Loucy (cell line): ENCODE measurements at regions not wholly inside any gene's neighbourhood (a gene's known extent, or its start where the extent isn't known, plus 50 kb on each side); places are given as distances from the start of the nearest gene placed in this dataset.
"Not testable (repeated sequence)": the region's sequence is repeated elsewhere in the genome, so short reads cannot be mapped to it uniquely, and the experiment has no call there.

Experiments used
- H2AFZ ChIP-seq: fragments of 200-600 bp; sonication (generic); 2 replicates; pipeline ENCODE4 v1.6.0; 2016; ENCODE audit warnings: antibody characterized with exemption, mild to moderate bottlenecking, low read length, moderate library complexity
- H3F3A ChIP-seq: fragments of 200-600 bp; 2 replicates; pipeline ENCODE4 v1.6.0; 2016; ENCODE audit warnings: antibody characterized with exemption, low read depth, mild to moderate bottlenecking
- H3K27me3 ChIP-seq: fragments of 200-600 bp; sonication (generic); 2 replicates; pipeline ENCODE4 v1.6.1; 2014; ENCODE audit warnings: low read length, mild to moderate bottlenecking; ENCODE audit not compliant: insufficient read depth, poor library complexity, severe bottlenecking
- H3K36me3 ChIP-seq: fragments of 200-600 bp; sonication (generic); 2 replicates; pipeline ENCODE4 v1.6.1; 2016; ENCODE audit warnings: low read length; ENCODE audit not compliant: insufficient read depth
- H3K4me1 ChIP-seq: fragments of 200-600 bp; sonication (generic); 2 replicates; pipeline ENCODE4 v1.5.1; 2014; ENCODE audit warnings: low read length, mild to moderate bottlenecking; ENCODE audit not compliant: insufficient read depth, poor library complexity, severe bottlenecking
- H3K4me2 ChIP-seq: fragments of 200-600 bp; sonication (generic); 2 replicates; pipeline ENCODE4 v1.6.0; 2014; ENCODE audit warnings: antibody characterized with exemption, low read length, low read depth, mild to moderate bottlenecking; ENCODE audit not compliant: poor library complexity, severe bottlenecking
- H3K4me3 ChIP-seq: fragments of 200-600 bp; sonication (generic); 2 replicates; pipeline ENCODE4 v1.5.1; 2014; ENCODE audit warnings: low read length, mild to moderate bottlenecking, mixed read lengths; ENCODE audit not compliant: poor library complexity, severe bottlenecking
- H3K79me2 ChIP-seq: fragments of 200-600 bp; sonication (generic); 2 replicates; pipeline ENCODE4 v1.6.1; 2014; ENCODE audit warnings: low read length; ENCODE audit not compliant: insufficient read depth
- H3K9ac ChIP-seq: fragments of 200-600 bp; sonication (generic); 2 replicates; pipeline ENCODE4 v1.6.0; 2014; ENCODE audit warnings: mild to moderate bottlenecking, low read depth, low read length, moderate library complexity; ENCODE audit not compliant: poor library complexity, severe bottlenecking
- H3K9me2 ChIP-seq: fragments of 200-600 bp; sonication (generic); replicated peaks from 2 replicates; pipeline ENCODE4 v1.6.1; 2016; ENCODE audit warnings: low read depth, low read length, mixed read lengths
- H3K9me3 ChIP-seq: fragments of 200-600 bp; sonication (generic); 2 replicates; pipeline ENCODE4 v1.6.1; 2014; ENCODE audit warnings: mild to moderate bottlenecking, antibody characterized with exemption, low read length, low read depth; ENCODE audit not compliant: insufficient read depth
- H4K20me1 ChIP-seq: fragments of 200-600 bp; sonication (generic); 2 replicates; pipeline ENCODE4 v1.6.0; 2014; ENCODE audit warnings: antibody characterized with exemption, low read length, mild to moderate bottlenecking; ENCODE audit not compliant: insufficient read depth, poor library complexity, severe bottlenecking
- CTCF ChIP-seq: fragments of 200-600 bp; sonication (generic); conservative IDR thresholded peaks from 2 replicates; pipeline ENCODE4 v1.5.1; 2014; ENCODE audit warnings: mild to moderate bottlenecking, antibody characterized with exemption, low read length
- EZH2phosphoT487 ChIP-seq: fragments of 200-600 bp; IDR thresholded peaks from 2 replicates; pipeline ENCODE4 v1.6.1; 2018; ENCODE audit warnings: antibody characterized with exemption, mild to moderate bottlenecking, moderate library complexity, borderline replicate concordance

DNA sequence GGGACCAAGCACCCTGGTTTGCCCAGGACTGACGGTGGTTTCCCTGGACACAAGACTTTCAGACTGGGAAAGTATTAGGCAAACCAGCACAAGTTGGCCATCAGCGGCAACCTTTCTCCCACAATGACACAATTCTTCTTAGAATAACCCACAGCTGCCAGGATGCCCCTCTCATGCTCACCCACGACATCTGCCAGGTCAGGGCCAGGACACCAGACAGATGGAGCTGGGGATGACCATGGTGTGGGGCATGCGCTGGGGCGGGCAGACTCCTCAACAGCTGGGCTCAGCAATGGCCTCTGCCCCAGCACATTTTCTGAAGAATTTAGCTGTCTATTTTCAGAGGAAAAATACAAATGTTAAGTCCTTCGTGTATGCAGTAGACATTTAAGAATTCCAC, 226.4 kb downstream of the FNDC1 start:
- Histone ChIP-seq H3K36me3 (no peaks in the 10 kb centered on the region), H2AFZ (no peak overlapping the region), H4K20me1 (no peaks in the 10 kb centered on the region), H3K9me3 (no peaks in the 10 kb centered on the region; the same call in 1 of the 2 replicates), H3K27me3 (no peaks in the 10 kb centered on the region), H3K9ac (no peak overlapping the region), H3K4me2 (no peak overlapping the region), H3K9me2 (no peaks in the 10 kb centered on the region), H3K4me1 (no peaks in the 10 kb centered on the region), H3K4me3 (no peak overlapping the region), H3F3A (no peaks in the 10 kb centered on the region), H3K79me2 (no peaks in the 10 kb centered on the region)
- TF ChIP-seq EZH2phosphoT487 = no peak
- TF ChIP-seq CTCF = no peak

DNA sequence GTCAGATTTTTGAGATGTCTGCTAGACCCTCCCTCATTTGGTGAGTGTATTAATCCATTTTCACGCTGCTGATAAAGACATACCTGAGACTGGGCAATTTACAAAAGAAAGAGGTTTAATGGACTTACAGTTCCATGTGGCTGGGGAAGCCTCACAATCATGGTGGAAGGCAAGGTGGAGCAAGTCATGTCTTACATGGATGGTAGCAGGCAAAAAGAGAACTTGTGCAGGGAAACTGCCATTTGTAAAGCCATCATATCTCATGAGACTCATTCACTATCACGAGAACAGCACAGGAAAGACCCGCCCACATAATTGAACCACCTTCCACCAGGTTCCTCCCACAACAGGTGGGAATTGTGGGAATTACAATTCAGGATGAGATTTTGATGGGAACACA, 223.5 kb downstream of the FNDC1 start:
- not testable (repeated sequence) for H3K9me3 ChIP-seq

GRCh38 chr6:159390381-159390780, 221.2 kb downstream of the FNDC1 start:
- Histone ChIP-seq H2AFZ (no peak overlapping the region), H3F3A (no peaks in the 10 kb centered on the region), H3K4me2 (no peak overlapping the region), H3K9ac (no peak overlapping the region), H3K9me2 (no peaks in the 10 kb centered on the region), H3K9me3 (no peaks in the 10 kb centered on the region; the same call in 1 of the 2 replicates), H3K4me3 (no peak overlapping the region), H4K20me1 (no peaks in the 10 kb centered on the region), H3K27me3 (no peaks in the 10 kb centered on the region), H3K4me1 (no peaks in the 10 kb centered on the region), H3K36me3 (no peaks in the 10 kb centered on the region), H3K79me2 (no peaks in the 10 kb centered on the region)
- no peak for TF ChIP-seq EZH2phosphoT487

More for the DNA sequence above, 223.5 kb downstream of the FNDC1 start:
- not testable (repeated sequence) for H2AFZ ChIP-seq, H3K36me3 ChIP-seq, H3F3A ChIP-seq, H3K79me2 ChIP-seq, H3K4me2 ChIP-seq, H3K4me1 ChIP-seq, H4K20me1 ChIP-seq, H3K9ac ChIP-seq, H3K9me2 ChIP-seq, H3K4me3 ChIP-seq, H3K27me3 ChIP-seq

DNA sequence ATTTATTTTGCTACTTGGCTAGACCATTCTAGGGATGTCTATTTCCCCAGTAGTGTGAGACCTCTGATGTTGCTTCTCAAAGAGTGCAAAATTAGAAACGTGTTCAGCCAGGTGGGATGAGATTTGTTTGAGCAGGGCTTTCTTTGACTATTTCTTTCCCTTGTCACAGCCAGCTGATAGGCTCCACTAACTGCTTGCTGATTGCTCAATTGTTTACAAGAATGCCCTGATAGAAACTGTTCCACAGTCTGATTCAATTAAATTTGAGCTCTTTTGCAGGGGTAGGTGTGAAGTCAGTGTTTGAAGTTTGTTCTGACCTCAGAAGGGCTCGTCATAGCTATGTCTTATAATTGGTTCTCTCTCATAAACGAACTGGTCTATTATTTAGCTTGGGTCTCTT, 220.5 kb downstream of the FNDC1 start:
- Histone ChIP-seq H2AFZ (no peak overlapping the region), H3K79me2 (no peaks in the 10 kb centered on the region), H3K27me3 (no peaks in the 10 kb centered on the region), H3K4me3 (no peak overlapping the region), H3K4me2 (no peak overlapping the region), H4K20me1 (no peaks in the 10 kb centered on the region), H3K9ac (no peak overlapping the region), H3K4me1 (no peaks in the 10 kb centered on the region), H3F3A (no peaks in the 10 kb centered on the region), H3K9me2 (no peaks in the 10 kb centered on the region), H3K9me3 (no peaks in the 10 kb centered on the region; the same call in 1 of the 2 replicates), H3K36me3 (no peaks in the 10 kb centered on the region)
- no peak for TF ChIP-seq CTCF
- TF ChIP-seq EZH2phosphoT487 = no peak
